SU-DHL-6 (cell line): ENCODE measurements at regions not wholly inside any gene's neighbourhood (a gene's known extent, or its start where the extent isn't known, plus 50 kb on each side); places are given as distances from the start of the nearest gene placed in this dataset.

Source experiments
- H2AFZ ChIP-seq: fragments of 200-600 bp; sonication (generic); 2 replicates; pipeline ENCODE4 v1.6.1; 2014; ENCODE audit warnings: low read depth, mild to moderate bottlenecking, moderate library complexity, mixed read lengths, antibody characterized with exemption, low read length; ENCODE audit not compliant: severe bottlenecking
- H3F3A ChIP-seq: fragments of 200-600 bp; shearing (Covaris generic); 2 replicates; pipeline ENCODE4 v1.6.0; 2016; ENCODE audit warnings: antibody characterized with exemption, mild to moderate bottlenecking; ENCODE audit not compliant: insufficient read depth
- H3K27ac ChIP-seq: fragments of 200-600 bp; sonication (generic); 2 replicates; pipeline ENCODE4 v1.5.1; 2016; ENCODE audit warnings: low read depth, mild to moderate bottlenecking, low read length, moderate library complexity, mixed read lengths
- H3K27me3 ChIP-seq: fragments of 200-600 bp; sonication (generic), shearing (Covaris generic); 2 replicates; pipeline ENCODE4 v1.6.0; 2014; ENCODE audit warnings: mild to moderate bottlenecking, low read length
- H3K36me3 ChIP-seq: fragments of 200-600 bp; sonication (generic); 2 replicates; pipeline ENCODE4 v1.6.1; 2014; ENCODE audit warnings: mild to moderate bottlenecking, low read length, mixed read lengths
- H3K4me2 ChIP-seq: fragments of 300-600, 200-600 bp; shearing (Covaris generic), sonication (generic); 2 replicates; pipeline ENCODE4 v1.6.0; 2014; ENCODE audit warnings: low read length, low read depth, mild to moderate bottlenecking; ENCODE audit not compliant: poor library complexity, severe bottlenecking
- H3K4me3 ChIP-seq: fragments of 200-600 bp; sonication (generic); 2 replicates; pipeline ENCODE4 v1.5.1; 2014; ENCODE audit warnings: antibody characterized with exemption, low read length, mild to moderate bottlenecking, mixed read lengths; ENCODE audit not compliant: insufficient read depth, poor library complexity, severe bottlenecking
- H3K79me2 ChIP-seq: fragments of 200-600 bp; sonication (generic); 2 replicates; pipeline ENCODE4 v1.6.1; 2014; ENCODE audit warnings: mild to moderate bottlenecking, low read length, moderate library complexity; ENCODE audit not compliant: insufficient read depth
- H3K9ac ChIP-seq: fragments of 200-600 bp; sonication (generic); 2 replicates; pipeline ENCODE4 v1.7.0; 2014; ENCODE audit warnings: mild to moderate bottlenecking, low read length
- H3K9me2 ChIP-seq: fragments of 200-600 bp; sonication (generic); replicated peaks from 2 replicates; pipeline ENCODE4 v1.6.1; 2014; ENCODE audit warnings: low read length; ENCODE audit not compliant: insufficient read depth
- H3K9me3 ChIP-seq: fragments of 200-600 bp; sonication (generic); 2 replicates; pipeline ENCODE4 v1.6.1; 2014; ENCODE audit warnings: low read length, mixed read lengths; ENCODE audit not compliant: insufficient read depth
- H4K20me1 ChIP-seq: fragments of 200-600 bp; sonication (generic); 2 replicates; pipeline ENCODE4 v1.6.1; 2014; ENCODE audit warnings: low read depth, mild to moderate bottlenecking, antibody characterized with exemption, low read length, moderate library complexity, mixed read lengths
- EZH2phosphoT487 ChIP-seq: fragments of 200-600 bp; sonication (generic), shearing (Covaris generic); conservative IDR thresholded peaks from 2 replicates; pipeline ENCODE4 v1.6.1; 2018; ENCODE audit warnings: mild to moderate bottlenecking, antibody characterized with exemption, low read length, moderate library complexity, mixed read lengths
- TF ChIP-seq, protein P1 (sequence below): fragments of 200-600 bp; sonication (generic); IDR thresholded peaks from one replicate; pipeline ENCODE4 v1.5.1; 2017; ENCODE audit warnings: antibody characterized with exemption, mild to moderate bottlenecking, low read length, moderate library complexity; ENCODE audit not compliant: insufficient read depth, poor library complexity, severe bottlenecking

DNA sequence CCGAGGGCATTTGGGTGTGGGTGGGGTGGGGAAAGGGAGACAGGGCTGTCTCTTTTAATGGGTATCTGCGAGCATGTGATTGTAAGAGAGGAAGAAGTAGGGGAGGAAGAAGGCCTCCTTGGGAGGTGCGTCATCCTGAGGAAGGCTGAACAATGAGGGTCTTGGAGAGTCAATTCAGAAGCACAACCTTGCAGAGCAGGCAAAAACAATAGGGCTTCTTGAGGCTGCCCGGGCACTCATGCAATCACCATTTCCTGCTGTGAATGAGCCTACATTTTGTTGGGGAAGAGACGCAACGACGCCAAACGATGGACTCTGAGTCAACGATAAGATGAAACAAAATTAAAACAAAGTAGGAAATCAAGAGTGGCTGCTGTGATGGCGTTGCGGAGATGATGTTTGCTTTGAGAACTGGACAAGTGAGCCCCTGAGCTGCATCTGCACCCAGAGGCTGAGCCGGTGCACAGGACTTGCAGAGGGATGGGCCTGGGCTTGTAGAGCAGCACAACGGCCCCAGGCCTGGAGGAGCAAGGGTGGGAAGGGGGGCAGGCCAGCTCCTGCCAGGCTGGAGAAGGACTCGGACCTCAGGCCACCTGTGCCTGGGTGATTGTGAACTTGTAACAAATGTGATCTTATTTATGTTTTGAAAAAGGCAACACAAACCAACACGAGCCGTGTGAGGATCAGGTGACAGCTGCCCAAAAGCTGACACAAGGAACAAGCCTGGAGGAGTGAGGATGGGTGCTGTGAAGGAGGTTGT, 92.3 kb upstream of the B3GAT1 start:
- H3K27ac ChIP-seq = no peak overlapping the region
- no peaks in the 10 kb centered on the region for H3K9me3 ChIP-seq
- no peak overlapping the region for H2AFZ ChIP-seq
- H3K27me3 ChIP-seq = no peaks in the 10 kb centered on the region
- H3K79me2 ChIP-seq = no peaks in the 10 kb centered on the region
- TF ChIP-seq, protein P1, sequence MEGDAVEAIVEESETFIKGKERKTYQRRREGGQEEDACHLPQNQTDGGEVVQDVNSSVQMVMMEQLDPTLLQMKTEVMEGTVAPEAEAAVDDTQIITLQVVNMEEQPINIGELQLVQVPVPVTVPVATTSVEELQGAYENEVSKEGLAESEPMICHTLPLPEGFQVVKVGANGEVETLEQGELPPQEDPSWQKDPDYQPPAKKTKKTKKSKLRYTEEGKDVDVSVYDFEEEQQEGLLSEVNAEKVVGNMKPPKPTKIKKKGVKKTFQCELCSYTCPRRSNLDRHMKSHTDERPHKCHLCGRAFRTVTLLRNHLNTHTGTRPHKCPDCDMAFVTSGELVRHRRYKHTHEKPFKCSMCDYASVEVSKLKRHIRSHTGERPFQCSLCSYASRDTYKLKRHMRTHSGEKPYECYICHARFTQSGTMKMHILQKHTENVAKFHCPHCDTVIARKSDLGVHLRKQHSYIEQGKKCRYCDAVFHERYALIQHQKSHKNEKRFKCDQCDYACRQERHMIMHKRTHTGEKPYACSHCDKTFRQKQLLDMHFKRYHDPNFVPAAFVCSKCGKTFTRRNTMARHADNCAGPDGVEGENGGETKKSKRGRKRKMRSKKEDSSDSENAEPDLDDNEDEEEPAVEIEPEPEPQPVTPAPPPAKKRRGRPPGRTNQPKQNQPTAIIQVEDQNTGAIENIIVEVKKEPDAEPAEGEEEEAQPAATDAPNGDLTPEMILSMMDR = no peak
- no peak for TF ChIP-seq EZH2phosphoT487
- H4K20me1 ChIP-seq = no peaks in the 10 kb centered on the region
- H3K9me2 ChIP-seq = no peaks in the 10 kb centered on the region
- no peak overlapping the region for H3K9ac ChIP-seq
- no peaks in the 10 kb centered on the region for H3F3A ChIP-seq
- no peak overlapping the region for H3K4me2 ChIP-seq
- no peaks in the 10 kb centered on the region for H3K36me3 ChIP-seq
- no peak overlapping the region for H3K4me3 ChIP-seq

DNA sequence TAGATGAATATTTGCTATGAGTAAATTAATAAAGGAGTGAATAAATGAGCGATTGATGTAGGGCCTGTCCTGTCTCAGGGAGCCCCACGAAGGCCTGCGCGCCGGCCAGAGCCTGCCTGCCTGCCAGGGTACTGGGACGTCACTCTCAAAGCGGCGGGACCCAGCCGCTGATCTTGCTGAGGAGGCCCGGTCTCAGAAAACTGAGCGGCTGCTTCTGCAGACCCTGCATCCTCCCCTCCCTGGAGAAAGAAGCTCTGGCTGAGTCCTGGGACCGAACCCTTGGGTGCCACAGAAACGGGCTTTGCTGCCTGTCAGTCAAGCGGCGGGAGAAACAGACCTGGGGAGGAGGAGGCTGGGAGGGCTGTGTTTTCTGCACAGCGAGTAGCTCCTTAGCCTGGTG, 91.6 kb upstream of the B3GAT1 start:
- H3K4me3 ChIP-seq = no peak overlapping the region
- H2AFZ ChIP-seq = no peak overlapping the region
- H3K4me2 ChIP-seq = no peak overlapping the region
- TF ChIP-seq, protein P1 = no peak
- TF ChIP-seq EZH2phosphoT487 = no peak
- H3K36me3 ChIP-seq = no peaks in the 10 kb centered on the region
- H3K9ac ChIP-seq = no peak overlapping the region
- no peaks in the 10 kb centered on the region for H3K9me2 ChIP-seq
- no peak overlapping the region for H3K27ac ChIP-seq
- no peaks in the 10 kb centered on the region for H3K79me2 ChIP-seq
- H4K20me1 ChIP-seq = no peaks in the 10 kb centered on the region
- H3K27me3 ChIP-seq = no peaks in the 10 kb centered on the region
- H3F3A ChIP-seq = no peaks in the 10 kb centered on the region
- H3K9me3 ChIP-seq = no peaks in the 10 kb centered on the region

DNA sequence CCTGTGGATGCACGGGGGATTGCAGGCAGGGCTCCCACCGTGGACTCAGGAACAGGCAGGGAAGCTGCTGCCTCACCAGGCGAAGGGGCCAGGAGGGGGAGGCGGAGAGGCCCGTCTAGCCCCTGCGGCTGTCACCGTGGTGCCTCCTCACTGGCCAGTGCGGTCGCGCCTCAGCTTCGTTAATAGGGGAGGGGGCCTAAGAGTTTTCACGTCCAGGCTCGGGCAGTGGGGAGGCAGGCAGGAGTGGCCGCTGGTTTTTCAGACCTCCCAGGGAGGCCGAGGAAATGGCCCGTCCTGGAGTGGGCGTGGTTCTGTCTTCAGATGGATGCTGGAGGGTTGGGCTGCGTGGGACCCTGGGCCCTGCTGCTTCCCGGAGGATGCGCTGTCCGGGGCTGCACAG, 91.1 kb upstream of the B3GAT1 start:
- Histone ChIP-seq H2AFZ (no peak overlapping the region), H3K27ac (no peak overlapping the region), H3K4me3 (no peak overlapping the region), H3K9ac (no peak overlapping the region), H4K20me1 (no peaks in the 10 kb centered on the region), H3K4me2 (no peak overlapping the region), H3K27me3 (no peaks in the 10 kb centered on the region), H3F3A (no peaks in the 10 kb centered on the region), H3K9me2 (no peaks in the 10 kb centered on the region), H3K9me3 (no peaks in the 10 kb centered on the region), H3K79me2 (no peaks in the 10 kb centered on the region), H3K36me3 (no peaks in the 10 kb centered on the region)
- TF ChIP-seq EZH2phosphoT487 = no peak
- TF ChIP-seq, protein P1 = no peak
